ENCODE measurements at regions not wholly inside any gene's neighbourhood (a gene's known extent, or its start where the extent isn't known, plus 50 kb on each side); places are given as distances from the start of the nearest gene placed in this dataset.
A peak's percentile ranks its signal among the peaks of the same experiment; 100 is the strongest.
"Not testable (repeated sequence)": the region's sequence is repeated elsewhere in the genome, so short reads cannot be mapped to it uniquely, and the experiment has no call there.

GRCh38 chr14:28157289-28157869 lies 609.2 kb upstream of the FOXG1 start:
- DNase-seq, result no peak

GRCh38 chr14:28157887-28158791 lies 608.4 kb upstream of the FOXG1 start:
- no peak for DNase-seq

DNA sequence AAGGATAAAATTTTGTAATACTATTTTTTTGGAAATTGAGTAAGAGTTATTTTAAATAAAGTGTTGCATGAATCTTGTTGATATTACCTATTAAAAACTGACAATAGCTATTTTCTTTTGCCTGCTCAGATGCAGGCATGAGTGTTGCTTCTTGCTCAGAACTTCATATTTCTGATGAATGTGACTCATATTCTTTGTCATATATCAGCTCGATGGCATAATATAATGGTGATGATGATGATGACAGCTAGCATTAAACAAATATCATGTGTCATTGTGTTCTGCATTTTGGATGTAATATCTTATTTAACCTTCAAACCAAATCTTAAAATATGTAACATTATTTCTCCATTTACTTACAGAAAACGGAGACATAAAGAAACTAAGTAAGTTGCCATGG lies 605.5 kb upstream of the FOXG1 start:
- no peak for DNase-seq

DNA sequence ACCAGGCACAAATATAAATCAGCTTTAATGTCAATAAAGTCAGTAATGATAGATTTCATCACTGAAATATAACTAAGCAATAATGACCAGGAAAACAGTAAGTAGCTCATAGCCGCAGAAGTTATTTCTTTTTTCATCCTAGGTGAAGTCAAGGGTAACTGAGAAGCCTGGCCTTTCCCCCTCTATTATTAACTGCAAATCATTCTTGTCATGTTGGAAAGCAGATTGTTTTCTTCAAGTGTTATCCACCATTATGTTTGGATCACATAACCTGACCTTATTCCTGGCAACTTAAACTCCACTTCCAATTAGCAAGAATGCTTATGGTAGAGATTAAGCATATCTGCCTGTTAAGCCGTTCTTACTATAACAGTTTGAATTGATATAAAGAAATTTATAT lies 603.4 kb upstream of the FOXG1 start:
- no peak for DNase-seq

GRCh38 chr14:28163897-28164296 lies 602.7 kb upstream of the FOXG1 start:
- DNase-seq, result no peak

GRCh38 chr14:28187902-28188830 lies 578.4 kb upstream of the FOXG1 start:
- not testable (repeated sequence) for DNase-seq

DNA sequence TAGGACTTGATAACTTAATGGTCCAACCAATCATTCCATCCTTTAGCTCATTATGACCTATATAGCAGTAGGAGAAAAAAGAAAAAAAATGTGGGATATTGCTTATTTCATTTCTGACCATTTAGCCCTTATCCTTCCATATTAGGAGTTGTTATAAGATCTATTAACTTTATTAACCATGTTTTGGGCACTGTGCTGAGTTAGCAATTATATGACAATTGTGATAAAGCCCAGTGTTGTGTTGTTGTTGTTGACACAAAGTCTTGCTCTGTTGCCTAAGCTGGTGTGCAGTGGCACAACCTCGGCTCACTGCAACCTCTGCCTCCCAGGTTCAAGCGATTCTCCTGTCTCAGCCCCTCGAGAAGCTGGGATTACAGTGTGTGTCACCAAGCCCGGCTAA lies 569.7 kb upstream of the FOXG1 start:
- no peak for DNase-seq

GRCh38 chr14:28220391-28220790 lies 546.2 kb upstream of the FOXG1 start:
- no peak for DNase-seq

- no peak for DNase-seq
These were observed 525.7 kb upstream of the FOXG1 start for GRCh38 chr14:28240909-28241308.

DNA sequence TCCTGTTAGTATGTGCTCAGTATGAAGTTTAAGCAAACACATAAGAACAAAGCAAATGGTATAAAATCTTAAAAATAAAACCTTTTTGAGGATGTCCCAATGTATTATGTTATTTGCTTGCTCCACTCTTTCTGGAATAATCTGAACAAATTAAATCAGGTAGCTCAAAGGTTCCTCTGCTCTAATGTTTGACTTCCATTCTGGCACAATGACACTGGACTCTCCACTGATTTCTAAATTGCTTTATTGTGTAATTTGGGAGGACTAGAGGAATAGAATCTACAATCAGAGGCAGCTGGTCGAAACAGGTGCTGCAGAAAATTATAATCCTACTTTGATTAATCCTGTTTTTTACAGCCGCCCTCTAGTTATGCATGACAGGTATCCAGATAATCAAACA lies 523.7 kb upstream of the FOXG1 start:
- DNase-seq, result no peak

GRCh38 chr14:28243600-28243999 lies 523.0 kb upstream of the FOXG1 start:
- no peak for DNase-seq

- no peak for DNase-seq
These were observed 521.4 kb upstream of the FOXG1 start for GRCh38 chr14:28245216-28245615.

- no peak for DNase-seq
These were observed 519.1 kb upstream of the FOXG1 start for GRCh38 chr14:28247491-28247890.

DNA sequence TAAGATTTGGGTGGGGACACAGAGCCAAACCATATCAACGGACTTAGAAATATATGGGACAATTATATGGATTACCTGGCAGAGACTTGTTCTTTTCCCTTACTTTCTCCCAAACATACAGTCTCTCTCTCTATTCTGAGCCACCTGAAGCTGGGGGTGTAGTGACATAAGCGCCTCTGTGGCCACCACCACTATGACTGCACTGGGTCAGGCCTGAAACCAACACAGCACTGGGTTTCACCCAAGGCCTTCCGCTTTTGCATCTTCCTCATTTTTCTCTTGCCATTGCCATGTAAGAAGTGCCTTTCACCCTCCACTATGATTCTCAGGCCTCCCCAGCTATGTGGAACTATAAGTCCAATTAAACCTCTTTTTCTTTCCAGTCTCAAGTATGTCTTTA lies 514.5 kb upstream of the FOXG1 start:
- DNase-seq, result not testable (repeated sequence)

- no peak for DNase-seq
These were observed 511.8 kb upstream of the FOXG1 start for GRCh38 chr14:28254768-28255167.

DNA sequence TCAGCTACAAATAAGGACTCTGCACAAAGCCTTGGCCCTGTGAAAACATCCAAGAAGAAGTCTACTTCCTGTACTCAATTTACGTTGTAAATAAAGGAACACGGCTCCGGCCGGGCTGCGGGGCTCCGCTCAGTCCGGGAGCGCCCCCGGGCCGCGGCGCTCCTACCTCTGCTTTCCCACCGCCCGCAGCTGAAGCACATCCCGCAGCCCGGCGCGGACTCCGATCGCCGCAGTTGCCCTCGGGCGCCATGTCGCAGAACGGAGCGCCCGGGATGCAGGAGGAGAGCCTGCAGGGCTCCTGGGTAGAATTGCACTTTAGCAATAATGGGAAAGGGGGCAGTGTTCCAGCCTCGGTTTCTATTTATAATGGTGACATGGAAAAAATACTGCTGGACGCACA lies 502.3 kb upstream of the FOXG1 start:
- no peak for DNase-seq

GRCh38 chr14:28272270-28272669 lies 494.3 kb upstream of the FOXG1 start:
- no peak for DNase-seq

DNA sequence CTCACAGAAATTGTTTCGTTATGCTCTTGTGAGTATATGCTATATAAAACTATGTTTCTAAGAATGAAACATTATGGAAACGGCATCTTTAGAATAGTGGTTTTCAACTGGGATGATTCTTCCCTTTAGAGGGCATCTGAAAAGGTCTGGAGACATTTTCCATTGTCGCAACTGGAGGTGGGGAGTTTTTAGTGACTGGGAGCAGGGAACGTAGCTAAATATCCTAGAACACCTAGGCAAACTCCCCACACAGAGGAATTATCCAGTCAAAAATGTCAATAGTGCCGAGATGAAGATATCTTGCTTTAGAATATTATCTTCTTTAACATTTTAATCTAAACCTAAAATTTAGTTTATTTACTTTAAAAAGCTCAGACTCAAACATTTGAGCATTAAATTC lies 486.1 kb upstream of the FOXG1 start:
- no peak for DNase-seq

DNA sequence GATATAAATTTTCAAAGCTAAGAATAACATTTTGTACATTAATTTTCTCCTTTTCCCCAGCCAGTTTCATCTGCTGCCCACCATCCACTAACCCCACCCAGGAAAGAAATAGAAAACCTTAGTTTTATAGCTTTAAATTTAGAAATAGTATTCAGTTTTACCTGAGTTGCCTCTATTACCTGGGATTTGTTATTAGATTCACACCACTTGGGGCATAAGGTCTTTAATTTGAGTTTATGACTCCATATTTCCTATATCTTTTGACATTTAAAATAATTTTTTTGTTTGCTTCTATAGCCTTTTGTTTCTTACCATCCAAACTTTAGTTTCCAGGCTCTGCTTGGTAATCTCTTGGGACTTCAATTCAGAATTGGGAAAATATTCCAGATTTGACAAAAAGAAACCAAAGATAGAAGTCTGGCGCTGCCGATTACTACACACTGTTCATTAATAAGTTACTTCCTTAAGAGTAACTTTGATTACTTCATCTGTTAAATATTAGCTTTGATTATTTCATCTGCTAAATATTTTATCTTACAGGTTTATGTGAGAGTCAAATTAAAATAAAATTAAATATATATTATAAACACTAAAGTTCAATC lies 485.5 kb upstream of the FOXG1 start:
- DNase-seq, result no peak

GRCh38 chr14:28284546-28285300 lies 481.9 kb upstream of the FOXG1 start:
- no peak for DNase-seq

- peak; percentile 81 to 89 for DNase-seq
These were observed 471.6 kb upstream of the FOXG1 start for GRCh38 chr14:28294834-28295440.

- no peak for DNase-seq
These were observed 469.0 kb upstream of the FOXG1 start for GRCh38 chr14:28297559-28297958.

All from AML-193 (cell line).